H9 (cell line): ENCODE measurements at regions not wholly inside any gene's neighbourhood (a gene's known extent, or its start where the extent isn't known, plus 50 kb on each side); places are given as distances from the start of the nearest gene placed in this dataset.

Experiments used
- DNase-seq: peaks from one replicate; pipeline ENCODE4 v3.0.0-alpha.2; 2017
- H2AFZ ChIP-seq: one replicate; pipeline ENCODE4 v1.6.1; 2013; ENCODE audit warnings: mild to moderate bottlenecking, low read length, control low read depth, moderate library complexity
- H2AK5ac ChIP-seq: 2 replicates; pipeline ENCODE4 v1.6.1; 2013; ENCODE audit warnings: low read length, control low read depth, mixed read lengths; ENCODE audit not compliant: insufficient read length
- H2BK120ac ChIP-seq: one replicate; pipeline ENCODE4 v1.6.1; 2013; ENCODE audit warnings: low read depth, mild to moderate bottlenecking, low read length, control low read depth, inconsistent platforms; ENCODE audit not compliant: poor library complexity, severe bottlenecking
- H2BK12ac ChIP-seq: 2 replicates; pipeline ENCODE4 v1.6.1; 2013; ENCODE audit warnings: low read length, control low read depth, mixed read lengths, low read depth; ENCODE audit not compliant: insufficient read length
- H2BK15ac ChIP-seq: 2 replicates; pipeline ENCODE4 v1.6.1; 2013; ENCODE audit warnings: low read depth, low read length, control low read depth
- H2BK20ac ChIP-seq: one replicate; pipeline ENCODE4 v1.6.1; 2013; ENCODE audit warnings: low read depth, mild to moderate bottlenecking, low read length, control low read depth, inconsistent platforms; ENCODE audit not compliant: poor library complexity, severe bottlenecking
- H2BK5ac ChIP-seq: 2 replicates; pipeline ENCODE4 v1.6.1; 2013; ENCODE audit warnings: low read length, control low read depth, mixed read lengths; ENCODE audit not compliant: insufficient read length
- H3K14ac ChIP-seq: 2 replicates; pipeline ENCODE4 v1.6.1; 2013; ENCODE audit warnings: low read length, control low read depth; ENCODE audit not compliant: insufficient read depth
- H3K18ac ChIP-seq: 2 replicates; pipeline ENCODE4 v1.6.1; 2013; ENCODE audit warnings: low read depth, mild to moderate bottlenecking, mixed read lengths, low read length, control low read depth; ENCODE audit not compliant: insufficient read length
- H3K23ac ChIP-seq: 2 replicates; pipeline ENCODE4 v1.6.1; 2013; ENCODE audit warnings: low read length, control low read depth, mixed read lengths, low read depth; ENCODE audit not compliant: insufficient read length
- H3K23me2 ChIP-seq: 2 replicates; pipeline ENCODE4 v1.6.1; 2013; ENCODE audit warnings: low read depth, mild to moderate bottlenecking, mixed read lengths, low read length, control low read depth; ENCODE audit not compliant: insufficient read length, poor library complexity, severe bottlenecking
- H3K27ac ChIP-seq: 2 replicates; pipeline ENCODE4 v1.5.1; 2013; ENCODE audit warnings: low read length, control low read depth, mixed read lengths, low read depth; ENCODE audit not compliant: insufficient read length
- H3K27me3 ChIP-seq: 2 replicates; pipeline ENCODE4 v1.6.1; 2013; ENCODE audit warnings: low read length, control low read depth, inconsistent platforms; ENCODE audit not compliant: insufficient read depth
- H3K4ac ChIP-seq: 2 replicates; pipeline ENCODE4 v1.6.1; 2013; ENCODE audit warnings: low read depth, mild to moderate bottlenecking, control low read depth, inconsistent platforms, low read length, moderate library complexity
- H3K4me1 ChIP-seq: 2 replicates; pipeline ENCODE4 v1.6.1; 2013; ENCODE audit warnings: low read length, control low read depth, inconsistent platforms; ENCODE audit not compliant: insufficient read depth
- H3K4me2 ChIP-seq: 2 replicates; pipeline ENCODE4 v1.6.1; 2013; ENCODE audit warnings: low read length, control low read depth, mixed read lengths; ENCODE audit not compliant: insufficient read length, insufficient read depth
- H3K56ac ChIP-seq: 2 replicates; pipeline ENCODE4 v1.6.1; 2013; ENCODE audit warnings: low read depth, mild to moderate bottlenecking, mixed read lengths, low read length, control low read depth; ENCODE audit not compliant: insufficient read length
- H3K79me1 ChIP-seq: 2 replicates; pipeline ENCODE4 v1.6.1; 2013; ENCODE audit warnings: low read depth, mild to moderate bottlenecking, moderate library complexity, low read length, control low read depth, inconsistent platforms; ENCODE audit not compliant: insufficient read depth, poor library complexity, severe bottlenecking
- H3K79me2 ChIP-seq: 2 replicates; pipeline ENCODE4 v1.6.1; 2013; ENCODE audit warnings: low read length, control low read depth, inconsistent platforms; ENCODE audit not compliant: insufficient read depth
- H3K9ac ChIP-seq: 2 replicates; pipeline ENCODE4 v1.6.1; 2013; ENCODE audit warnings: low read length, control low read depth, mixed read lengths; ENCODE audit not compliant: insufficient read length; ENCODE audit errors: extremely low read depth
- H3K9me3 ChIP-seq: one replicate; pipeline ENCODE4 v1.6.1; 2013; ENCODE audit warnings: low read depth, low read length, inconsistent platforms; ENCODE audit not compliant: control insufficient read depth
- H3T11ph ChIP-seq: one replicate; pipeline ENCODE4 v1.6.1; 2013; ENCODE audit warnings: mild to moderate bottlenecking, low read length, control low read depth, inconsistent platforms
- H4K20me1 ChIP-seq: one replicate; pipeline ENCODE4 v1.6.1; 2013; ENCODE audit not compliant: control insufficient read depth, insufficient read length, insufficient read depth
- H4K5ac ChIP-seq: 2 replicates; pipeline ENCODE4 v1.6.1; 2013; ENCODE audit warnings: low read depth, mild to moderate bottlenecking, mixed read lengths, low read length, control low read depth; ENCODE audit not compliant: insufficient read length
- H4K8ac ChIP-seq: replicated peaks from 2 replicates; pipeline ENCODE4 v1.6.1; 2013; ENCODE audit warnings: low read length, control low read depth, mixed read lengths, low read depth; ENCODE audit not compliant: insufficient read length
- H4K91ac ChIP-seq: 2 replicates; pipeline ENCODE4 v1.6.1; 2013; ENCODE audit warnings: low read depth, mild to moderate bottlenecking, moderate library complexity, mixed read lengths, low read length, control low read depth; ENCODE audit not compliant: insufficient read length
- H3K27ac Mint-ChIP-seq, 3 experiments: 2 replicates in 2 of 3; 3 replicates in 1 of 3; pipeline ENCODE4 v1.8.0; 2020 to 2021; ENCODE audit warnings: mixed read lengths in 3 of 3, mild to moderate bottlenecking in 1 of 3, moderate library complexity in 1 of 3
- H3K27me3 Mint-ChIP-seq: 2 replicates; pipeline ENCODE4 v1.8.0; 2021; ENCODE audit warnings: low read depth, mild to moderate bottlenecking, moderate library complexity, mixed read lengths
- H3K36me3 Mint-ChIP-seq, 3 experiments: 2 replicates in 2 of 3; 3 replicates in 1 of 3; pipeline ENCODE4 v1.8.0; 2020 to 2021; ENCODE audit warnings: low read depth in 3 of 3, mixed read lengths in 3 of 3; ENCODE audit not compliant: insufficient read depth in 1 of 3
- H3K4me1 Mint-ChIP-seq, 2 experiments: 2 replicates each; pipeline ENCODE4 v1.8.0; 2020; ENCODE audit warnings: mixed read lengths in 2 of 2
- H3K4me3 Mint-ChIP-seq, 2 experiments: 2 replicates in 1 of 2; 3 replicates in 1 of 2; pipeline ENCODE4 v1.8.0; 2020 to 2021; ENCODE audit warnings: mild to moderate bottlenecking in 2 of 2, mixed read lengths in 2 of 2, moderate library complexity in 1 of 2
- H3K9me3 Mint-ChIP-seq, 2 experiments: 2 replicates in 1 of 2; 3 replicates in 1 of 2; pipeline ENCODE4 v1.8.0; 2020; ENCODE audit warnings: mild to moderate bottlenecking in 2 of 2, mixed read lengths in 2 of 2, moderate library complexity in 1 of 2
- CTCF ChIP-seq: fragments of 200-600 bp; sonication (generic); conservative IDR thresholded peaks from 3 replicates; pipeline ENCODE4 v1.8.0; 2021; ENCODE audit warnings: antibody characterized with exemption, mild to moderate bottlenecking

- H3K4me2 ChIP-seq, result no peak overlapping the region
- no peak for TF ChIP-seq CTCF
- peak overlapping the region; percentile 60 for H2BK12ac ChIP-seq
- H3K56ac ChIP-seq, result no peak overlapping the region
- H3K4me1 ChIP-seq, result peaks cover 30% of the 10 kb centered on the region
- no peaks in the 10 kb centered on the region for H3K27me3 Mint-ChIP-seq
- H2BK15ac ChIP-seq, result no peak overlapping the region
- H2BK5ac ChIP-seq, result no peak overlapping the region
- no peak overlapping the region for H3T11ph ChIP-seq
- H3K79me2 ChIP-seq, result peaks cover 24% of the 10 kb centered on the region; the same call in 1 of the 2 replicates
- no peak overlapping the region for H2AFZ ChIP-seq
- no peak overlapping the region for H4K8ac ChIP-seq
- no peak overlapping the region for H3K4ac ChIP-seq
- H3K23me2 ChIP-seq, result no peaks in the 10 kb centered on the region
- peaks cover 7% of the 10 kb centered on the region for H3K79me1 ChIP-seq
- DNase-seq, result no peak
- H3K27ac Mint-ChIP-seq, result no peak overlapping the region; a peak in 1 of 7 replicates
- no peaks in the 10 kb centered on the region for H3K27me3 ChIP-seq
- H2BK120ac ChIP-seq, result no peak overlapping the region
- no peaks in the 10 kb centered on the region for H3K9me3 Mint-ChIP-seq
- no peak overlapping the region for H3K9ac ChIP-seq
- peaks cover 68 to 72% of the 10 kb centered on the region in 2 experiments for H3K4me1 Mint-ChIP-seq
- H2BK20ac ChIP-seq, result no peak overlapping the region
- H3K4me3 Mint-ChIP-seq, result no peak overlapping the region
- no peaks in the 10 kb centered on the region for H4K20me1 ChIP-seq
- H3K14ac ChIP-seq, result no peak overlapping the region
- H3K36me3 Mint-ChIP-seq, result peaks cover 0 to 4% (median 3%) of the 10 kb centered on the region in 3 experiments; a peak in 1 of 7 replicates
- no peak overlapping the region for H4K91ac ChIP-seq
- no peak overlapping the region for H4K5ac ChIP-seq
- H3K9me3 ChIP-seq, result no peaks in the 10 kb centered on the region
- H3K18ac ChIP-seq, result no peak overlapping the region
- no peak overlapping the region for H3K23ac ChIP-seq
- H3K27ac ChIP-seq, result no peak overlapping the region
- H2AK5ac ChIP-seq, result no peak overlapping the region
Observed at GRCh38 chr1:39146681-39147080, 57.8 kb upstream of the MACF1 start.
